ENCODE measurements at regions not wholly inside any gene's neighbourhood (a gene's known extent, or its start where the extent isn't known, plus 50 kb on each side); places are given as distances from the start of the nearest gene placed in this dataset.

DNA sequence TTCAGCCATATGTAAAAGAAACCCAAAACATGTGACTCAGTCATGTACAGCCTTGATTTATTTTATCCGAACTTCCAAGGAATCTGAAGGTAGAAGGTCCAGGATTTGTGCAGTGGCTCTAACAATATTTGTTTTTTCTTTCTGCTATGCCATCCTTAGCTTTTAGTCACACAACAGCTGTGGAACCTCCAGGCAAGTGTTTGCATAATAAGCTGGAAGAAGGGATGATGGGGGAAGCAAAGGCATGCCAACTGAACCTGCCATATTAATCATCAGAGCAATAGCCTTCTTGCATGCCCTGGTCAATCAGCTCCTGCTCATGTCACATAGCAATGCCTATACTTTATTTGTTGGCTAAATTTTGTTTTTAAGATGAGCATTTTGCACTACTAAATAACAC lies 444.7 kb upstream of the ARPP21 start:
- Histone ChIP-seq H3K27me3 (replicated peaks) (no peaks in the 10 kb centered on the region), H3K27ac (no peak overlapping the region), H3K36me3 (replicated peaks) (no peaks in the 10 kb centered on the region), H3K4me3 (ENCODE audit: low read depth, low read length) (no peak overlapping the region)
- TF ChIP-seq, protein P1, sequence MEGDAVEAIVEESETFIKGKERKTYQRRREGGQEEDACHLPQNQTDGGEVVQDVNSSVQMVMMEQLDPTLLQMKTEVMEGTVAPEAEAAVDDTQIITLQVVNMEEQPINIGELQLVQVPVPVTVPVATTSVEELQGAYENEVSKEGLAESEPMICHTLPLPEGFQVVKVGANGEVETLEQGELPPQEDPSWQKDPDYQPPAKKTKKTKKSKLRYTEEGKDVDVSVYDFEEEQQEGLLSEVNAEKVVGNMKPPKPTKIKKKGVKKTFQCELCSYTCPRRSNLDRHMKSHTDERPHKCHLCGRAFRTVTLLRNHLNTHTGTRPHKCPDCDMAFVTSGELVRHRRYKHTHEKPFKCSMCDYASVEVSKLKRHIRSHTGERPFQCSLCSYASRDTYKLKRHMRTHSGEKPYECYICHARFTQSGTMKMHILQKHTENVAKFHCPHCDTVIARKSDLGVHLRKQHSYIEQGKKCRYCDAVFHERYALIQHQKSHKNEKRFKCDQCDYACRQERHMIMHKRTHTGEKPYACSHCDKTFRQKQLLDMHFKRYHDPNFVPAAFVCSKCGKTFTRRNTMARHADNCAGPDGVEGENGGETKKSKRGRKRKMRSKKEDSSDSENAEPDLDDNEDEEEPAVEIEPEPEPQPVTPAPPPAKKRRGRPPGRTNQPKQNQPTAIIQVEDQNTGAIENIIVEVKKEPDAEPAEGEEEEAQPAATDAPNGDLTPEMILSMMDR (IDR thresholded peaks at IDR 0.05; ENCODE audit: low read depth, low read length, missing control alignments): no peak
- in situ Hi-C loops (cut with HindIII; ENCODE audit: low pct_ligation_motif_present, low sequenced_read_pairs): no loop called here
- no peak for DNase-seq

DNA sequence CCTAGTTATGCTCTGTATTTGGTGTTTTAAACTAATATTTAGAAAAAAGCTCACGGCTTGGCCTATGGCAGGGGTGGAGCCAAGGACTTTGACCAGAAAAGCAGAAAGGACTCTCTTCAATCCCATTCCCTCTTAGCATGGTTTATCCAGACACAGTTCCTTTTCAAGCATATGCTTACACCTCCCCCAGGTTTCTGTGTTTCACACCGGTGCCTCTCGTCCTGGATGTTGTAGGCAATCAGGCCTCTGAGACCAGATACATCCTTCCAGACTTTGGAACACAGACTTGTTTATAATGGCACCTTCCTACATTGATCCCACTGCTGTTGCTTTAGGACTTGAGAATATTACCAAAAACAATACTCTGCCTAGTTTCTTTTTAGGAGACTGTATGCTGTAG lies 440.5 kb upstream of the ARPP21 start:
- in situ Hi-C loops (cut with HindIII; ENCODE audit: low pct_ligation_motif_present, low sequenced_read_pairs): no loop called here
- Histone ChIP-seq H3K36me3 (replicated peaks) (no peaks in the 10 kb centered on the region), H3K27me3 (replicated peaks) (no peaks in the 10 kb centered on the region), H3K27ac (no peak overlapping the region), H3K4me3 (ENCODE audit: low read depth, low read length) (no peak overlapping the region)
- TF ChIP-seq, protein P1 (IDR thresholded peaks at IDR 0.05; ENCODE audit: low read depth, low read length, missing control alignments): no peak
- no peak for DNase-seq

DNA sequence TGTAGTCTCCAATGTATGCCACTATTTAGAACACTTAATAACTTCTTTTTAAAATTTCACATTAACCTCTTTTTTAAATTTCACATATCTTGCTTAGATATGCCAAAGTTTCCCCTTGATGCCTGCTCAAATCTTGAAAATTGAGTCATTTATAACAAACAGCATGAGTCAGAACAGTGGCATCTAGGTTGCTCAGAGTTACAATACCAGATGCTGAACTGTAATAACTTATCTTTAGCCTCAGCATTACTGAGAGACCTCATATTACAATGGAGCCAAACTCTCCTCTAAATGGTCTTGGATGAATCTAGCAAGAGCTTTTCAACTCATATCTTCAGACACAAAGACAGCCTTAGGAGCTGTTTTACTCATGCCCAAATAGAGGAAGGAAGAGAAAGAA lies 439.3 kb upstream of the ARPP21 start:
- peak; percentile 70 for DNase-seq
- TF ChIP-seq, protein P1 (IDR thresholded peaks at IDR 0.05; ENCODE audit: low read depth, low read length, missing control alignments): no peak
- peak overlapping the region; percentile 12 for H3K27ac ChIP-seq
- in situ Hi-C loops (cut with HindIII; ENCODE audit: low pct_ligation_motif_present, low sequenced_read_pairs): no loop called here
- H3K27me3 ChIP-seq (replicated peaks): no peaks in the 10 kb centered on the region
- no peak overlapping the region for H3K4me3 ChIP-seq (ENCODE audit: low read depth, low read length)
- no peaks in the 10 kb centered on the region for H3K36me3 ChIP-seq (replicated peaks)

DNA sequence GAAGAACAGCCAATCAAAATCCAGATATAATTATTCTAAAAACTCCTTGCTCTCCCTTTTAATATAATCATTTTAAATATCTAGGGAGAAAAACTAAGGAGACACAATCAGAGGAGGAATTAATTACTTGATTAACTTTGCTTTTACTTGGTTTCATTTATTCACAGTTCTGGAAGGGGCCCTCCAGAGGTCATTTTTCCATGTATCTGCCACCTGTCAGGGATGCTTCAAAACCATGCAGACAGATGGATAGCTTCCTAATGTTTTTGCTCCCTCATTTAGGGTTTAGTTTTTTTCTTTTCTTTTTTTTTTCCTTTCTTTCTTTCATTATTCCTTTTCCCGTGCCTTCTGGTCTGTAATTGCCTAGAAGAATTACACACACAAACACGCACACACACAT lies 438.1 kb upstream of the ARPP21 start:
- Histone ChIP-seq H3K36me3 (replicated peaks) (no peaks in the 10 kb centered on the region), H3K27ac (no peak overlapping the region), H3K4me3 (ENCODE audit: low read depth, low read length) (no peak overlapping the region), H3K27me3 (replicated peaks) (no peaks in the 10 kb centered on the region)
- in situ Hi-C loops (cut with HindIII; ENCODE audit: low pct_ligation_motif_present, low sequenced_read_pairs): no loop called here
- TF ChIP-seq, protein P1 (IDR thresholded peaks at IDR 0.05; ENCODE audit: low read depth, low read length, missing control alignments): no peak
- DNase-seq: no peak

DNA sequence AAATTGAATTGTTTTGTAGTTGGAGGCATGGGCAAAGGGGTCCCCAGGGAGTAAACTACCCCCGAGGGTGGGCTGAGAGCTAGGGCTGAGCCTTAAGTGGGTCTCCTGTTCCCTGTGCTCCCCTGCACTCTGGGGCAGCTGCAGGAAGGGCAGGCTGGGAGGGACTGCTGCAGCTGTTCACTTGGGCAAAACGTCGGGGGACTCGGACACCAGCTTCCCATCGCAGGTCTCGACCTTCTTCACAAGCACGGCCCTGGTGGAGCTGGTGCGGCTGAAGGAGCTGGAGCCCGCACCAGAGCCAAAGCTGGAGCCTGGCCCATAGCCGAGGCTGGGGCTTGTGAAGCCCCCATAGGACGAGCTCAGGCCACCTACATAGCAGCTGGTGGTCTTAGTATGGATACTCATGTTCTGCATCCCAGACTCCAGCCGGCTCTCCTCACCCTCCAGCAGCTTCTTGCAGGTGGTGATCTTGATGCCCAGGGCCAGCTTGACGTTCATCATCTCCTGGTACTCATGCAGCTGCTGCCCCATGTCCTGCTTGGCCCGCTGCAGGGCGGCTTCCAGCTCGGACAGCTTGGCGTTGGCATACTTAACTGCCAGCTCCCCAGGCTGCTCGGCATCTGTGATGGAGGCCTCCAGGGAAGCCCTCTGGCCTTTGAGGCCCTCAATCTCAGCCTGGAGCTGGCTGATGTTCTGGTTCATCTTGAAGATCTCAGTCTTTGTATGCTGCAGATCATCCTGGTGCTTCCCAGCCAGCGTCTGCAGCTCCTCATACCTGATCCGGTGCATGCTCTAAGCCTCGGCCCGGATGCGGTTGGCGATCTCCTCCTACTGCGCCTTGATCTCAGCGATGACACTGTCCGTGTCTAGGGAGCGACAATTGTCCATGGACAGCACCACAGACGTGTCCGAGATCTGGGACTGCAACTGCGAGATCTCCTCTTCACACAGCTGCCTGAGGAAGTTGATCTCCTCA lies 423.5 kb upstream of the ARPP21 start:
- Histone ChIP-seq H3K27ac (no peak overlapping the region), H3K36me3 (replicated peaks) (no peaks in the 10 kb centered on the region), H3K4me3 (ENCODE audit: low read depth, low read length) (no peak overlapping the region), H3K27me3 (replicated peaks) (no peaks in the 10 kb centered on the region)
- no peak for DNase-seq
- in situ Hi-C loops (cut with HindIII; ENCODE audit: low pct_ligation_motif_present, low sequenced_read_pairs): no loop called here
- TF ChIP-seq, protein P1 (IDR thresholded peaks at IDR 0.05; ENCODE audit: low read depth, low read length, missing control alignments): no peak

Measured in brain microvascular endothelial cell (primary cell).